SK-N-SH (cell line): ENCODE measurements at regions not wholly inside any gene's neighbourhood (a gene's known extent, or its start where the extent isn't known, plus 50 kb on each side); places are given as distances from the start of the nearest gene placed in this dataset.

Source experiments
- CTCF ChIA-PET: fragments of 300-600, 350-600 bp; formaldehyde crosslinking; extraction: SDS; loops from one replicate; lab custom pipeline; 2021; lab: Yijun Ruan, JAX
- POLR2A ChIA-PET: fragments of 350-600 bp; sonication (Branson Sonifier 250); formaldehyde crosslinking; extraction: SDS; loops from one replicate; lab custom pipeline; 2020; ENCODE audit warnings: antibody characterized with exemption, inconsistent platforms; lab: Yijun Ruan, JAX
- DNase-seq: peaks from one replicate; pipeline ENCODE4 v3.0.0; 2012
- H2AFZ ChIP-seq: fragments of 200-600 bp; sonication (generic); 2 replicates; pipeline ENCODE4 v1.8.1; 2016; ENCODE audit warnings: antibody characterized with exemption, mild to moderate bottlenecking, low read depth
- H3F3A ChIP-seq: fragments of 200-600 bp; sonication (generic); replicated peaks from 2 replicates; pipeline ENCODE3; 2016; ENCODE audit warnings: antibody characterized with exemption, mild to moderate bottlenecking; ENCODE audit not compliant: insufficient read depth
- H3K27ac ChIP-seq, 2 experiments: fragments of 200-500 bp in 1 of 2; fragments of 200-600 bp in 1 of 2; sonication (Bioruptor generic) in 1 of 2; sonication (generic), shearing (Covaris generic) in 1 of 2; 2 replicates each; pipeline versions ENCODE4 v1.5.1 to v1.6.1; 2014 to 2016; ENCODE audit warnings: low read depth in 2 of 2, inconsistent platforms in 1 of 2, low read length in 1 of 2, mild to moderate bottlenecking in 1 of 2, mixed read lengths in 1 of 2
- H3K27me3 ChIP-seq: fragments of 200-600 bp; sonication (generic), shearing (Covaris generic); 2 replicates; pipeline ENCODE4 v1.6.1; 2016; ENCODE audit warnings: mixed run types; ENCODE audit not compliant: insufficient read depth
- H3K36me3 ChIP-seq, 2 experiments: fragments of 200-500 bp in 1 of 2; fragments of 200-600 bp in 1 of 2; sonication (Bioruptor generic) in 1 of 2; sonication (generic) in 1 of 2; replicated peaks in 1 of 2; 2 replicates each; pipeline versions ENCODE3 to v1.5.1; 2014 to 2016; ENCODE audit warnings: low read length in 1 of 2, mild to moderate bottlenecking in 1 of 2; ENCODE audit not compliant: insufficient read depth in 2 of 2, control insufficient read depth in 1 of 2
- H3K4me1 ChIP-seq, 2 experiments: fragments of 200-500 bp in 1 of 2; fragments of 200-600 bp in 1 of 2; sonication (Bioruptor generic) in 1 of 2; sonication (generic), shearing (Covaris generic) in 1 of 2; 2 replicates each; pipeline versions ENCODE4 v1.5.1 to v1.6.1; 2014 to 2016; ENCODE audit warnings: low read depth in 1 of 2, low read length in 1 of 2, mixed run types in 1 of 2; ENCODE audit not compliant: insufficient read depth in 2 of 2, control insufficient read depth in 1 of 2
- H3K4me2 ChIP-seq: fragments of 200-600 bp; sonication (generic), shearing (Covaris generic); 2 replicates; pipeline ENCODE4 v1.6.1; 2017; ENCODE audit warnings: mixed run types
- H3K4me3 ChIP-seq, 2 experiments: fragments of 200-500 bp in 1 of 2; fragments of 200-600 bp in 1 of 2; sonication (Bioruptor generic) in 1 of 2; sonication (generic), shearing (Covaris generic) in 1 of 2; 2 replicates each; pipeline versions ENCODE4 v1.5.1 to v1.8.1; 2014 to 2016; ENCODE audit warnings: low read depth in 2 of 2, inconsistent platforms in 1 of 2, low read length in 1 of 2, mild to moderate bottlenecking in 1 of 2, mixed read lengths in 1 of 2, moderate library complexity in 1 of 2
- H3K79me2 ChIP-seq: fragments of 200-600 bp; sonication (generic); 2 replicates; pipeline ENCODE4 v1.8.1; 2017; ENCODE audit warnings: mild to moderate bottlenecking; ENCODE audit not compliant: insufficient read depth
- H3K9ac ChIP-seq: fragments of 200-600 bp; sonication (generic); 2 replicates; pipeline ENCODE4 v1.6.1; 2017; ENCODE audit warnings: mixed run types
- H3K9me2 ChIP-seq: fragments of 200-600 bp; sonication (generic); 2 replicates; pipeline ENCODE4 v1.6.1; 2017; ENCODE audit warnings: mixed run types
- H3K9me3 ChIP-seq: fragments of 200-600 bp; sonication (generic); 2 replicates; pipeline ENCODE4 v1.6.1; 2017; ENCODE audit warnings: mixed run types, mild to moderate bottlenecking, moderate library complexity
- H4K20me1 ChIP-seq: fragments of 200-600 bp; sonication (generic); 2 replicates; pipeline ENCODE4 v1.6.1; 2017; ENCODE audit warnings: mild to moderate bottlenecking, mixed run types; ENCODE audit not compliant: insufficient read depth
- FOXJ3 ChIP-seq: sonication (generic); formaldehyde crosslinking; IDR thresholded peaks from 2 replicates; pipeline ENCODE4 v1.5.1; 2020; ENCODE audit warnings: mild to moderate bottlenecking, missing genetic modification reagents
- FOXM1 ChIP-seq: IDR thresholded peaks from 2 replicates; pipeline ENCODE4 v1.4.0; 2012; ENCODE audit warnings: low read depth, mild to moderate bottlenecking
- GATA2 ChIP-seq: sonication (generic); formaldehyde crosslinking; IDR thresholded peaks from 2 replicates; pipeline ENCODE4 v1.5.0; 2020; ENCODE audit warnings: mild to moderate bottlenecking, missing genetic modification reagents
- JUND ChIP-seq: IDR thresholded peaks from 2 replicates; pipeline ENCODE4 v1.4.0; 2012
- MEF2A ChIP-seq: IDR thresholded peaks from 2 replicates; pipeline ENCODE4 v1.4.0; 2012; ENCODE audit warnings: low read depth, borderline replicate concordance
- NRF1 ChIP-seq: IDR thresholded peaks from 2 replicates; pipeline ENCODE4 v1.6.1; 2012; ENCODE audit warnings: low read depth, mild to moderate bottlenecking, low read length
- POLR2AphosphoS5 ChIP-seq: IDR thresholded peaks from 2 replicates; pipeline ENCODE4 v1.6.1; 2012; ENCODE audit warnings: low read depth, low read length
- RAD21 ChIP-seq: IDR thresholded peaks from 2 replicates; pipeline ENCODE4 v1.6.1; 2012; ENCODE audit warnings: mild to moderate bottlenecking, low read length
- RXRA ChIP-seq: IDR thresholded peaks from 2 replicates; pipeline ENCODE4 v1.4.0; 2012; ENCODE audit warnings: low read depth, mild to moderate bottlenecking, borderline replicate concordance
- SMC3 ChIP-seq: IDR thresholded peaks from 2 replicates; pipeline ENCODE4 v1.6.1; 2012; ENCODE audit warnings: low read depth, low read length, improper control_type of control experiment
- TCF12 ChIP-seq: IDR thresholded peaks from 2 replicates; pipeline ENCODE4 v1.4.0; 2012
- TEAD4 ChIP-seq: IDR thresholded peaks from 2 replicates; pipeline ENCODE4 v1.4.0; 2012; ENCODE audit warnings: mild to moderate bottlenecking, borderline replicate concordance; ENCODE audit not compliant: insufficient read depth
- YY1 ChIP-seq: IDR thresholded peaks from 2 replicates; pipeline ENCODE4 v1.4.0; 2012; ENCODE audit warnings: low read depth, mild to moderate bottlenecking
- WGBS: methylation state at CpG from one replicate; pipeline ENCODE4 v1.1.6; 2017; ENCODE audit warnings: low lambda C conversion rate; 5-methylcytosine and 5-hydroxymethylcytosine counted together
- TF ChIP-seq, protein P1 (sequence below): fragments of 150-350 bp; IDR thresholded peaks from 2 replicates; pipeline ENCODE4 v1.6.1; 2017; ENCODE audit warnings: antibody characterized with exemption, low read length, low read depth, borderline replicate concordance
- TF ChIP-seq, protein P2 (sequence below): IDR thresholded peaks from 2 replicates; pipeline ENCODE4 v1.4.0; 2012; ENCODE audit warnings: low read depth, borderline replicate concordance
- TF ChIP-seq, protein P3 (sequence below): fragments of 150-350 bp; IDR thresholded peaks from 2 replicates; pipeline ENCODE4 v1.6.1; 2016; ENCODE audit warnings: mild to moderate bottlenecking, low read depth, low read length
- TF ChIP-seq, protein P4 (sequence below): fragments of 200-600 bp; sonication (generic); IDR thresholded peaks from 2 replicates; pipeline ENCODE4 v1.6.1; 2017; ENCODE audit warnings: antibody characterized with exemption, mild to moderate bottlenecking, moderate library complexity

DNA sequence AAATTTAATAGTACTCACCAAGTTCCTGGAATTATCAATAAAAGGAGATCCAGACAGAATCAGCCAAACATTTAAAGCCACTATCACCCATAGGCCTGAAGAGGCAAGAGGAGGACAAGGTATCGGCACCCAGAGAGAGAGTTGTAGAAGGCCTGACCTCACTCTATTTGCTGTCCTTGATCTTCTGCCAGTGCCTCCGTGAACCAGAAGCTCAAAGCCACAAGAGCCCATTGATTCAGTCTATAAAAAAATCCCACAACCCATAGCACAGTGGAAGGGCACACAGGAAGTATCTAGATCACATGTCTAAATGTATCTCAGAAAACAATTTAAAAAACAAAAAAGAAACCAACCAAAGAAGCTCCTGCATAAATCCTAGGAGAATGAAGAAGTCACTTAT lies 68.6 kb upstream of the FAM174B start:
- WGBS = 43% methylated on average over 2 of the region's 2 CpGs
- ChIA-PET POLR2A (no interaction called here), CTCF (interaction anchor here (1.2 kb wide), 1 partner anchor 10 kb away, joined by 5 read pairs; no protein-coding TSS in a partner anchor)
- Histone ChIP-seq H3K27me3 (no peaks in the 10 kb centered on the region), H3K4me1 (no peaks in the 10 kb centered on the region), H3K9me3 (no peaks in the 10 kb centered on the region), H3K4me3 (no peak overlapping the region), H3K27ac (no peak overlapping the region), H3F3A (no peaks in the 10 kb centered on the region), H3K79me2 (no peaks in the 10 kb centered on the region), H2AFZ (no peak overlapping the region), H3K4me2 (no peak overlapping the region), H3K36me3 (no peaks in the 10 kb centered on the region), H3K9me2 (no peaks in the 10 kb centered on the region), H4K20me1 (no peaks in the 10 kb centered on the region), H3K9ac (no peak overlapping the region)
- TF ChIP-seq, protein P1, sequence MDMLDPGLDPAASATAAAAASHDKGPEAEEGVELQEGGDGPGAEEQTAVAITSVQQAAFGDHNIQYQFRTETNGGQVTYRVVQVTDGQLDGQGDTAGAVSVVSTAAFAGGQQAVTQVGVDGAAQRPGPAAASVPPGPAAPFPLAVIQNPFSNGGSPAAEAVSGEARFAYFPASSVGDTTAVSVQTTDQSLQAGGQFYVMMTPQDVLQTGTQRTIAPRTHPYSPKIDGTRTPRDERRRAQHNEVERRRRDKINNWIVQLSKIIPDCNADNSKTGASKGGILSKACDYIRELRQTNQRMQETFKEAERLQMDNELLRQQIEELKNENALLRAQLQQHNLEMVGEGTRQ = no peak
- TF ChIP-seq RAD21 (no peak), FOXM1 (no peak), FOXJ3 (no peak), TCF12 (no peak), MEF2A (no peak), NRF1 (no peak), POLR2AphosphoS5 (no peak), JUND (no peak), TEAD4 (no peak), RXRA (no peak), GATA2 (CRISPR knock-in tag) (no peak), YY1 (no peak), SMC3 (no peak)
- TF ChIP-seq, protein P2, sequence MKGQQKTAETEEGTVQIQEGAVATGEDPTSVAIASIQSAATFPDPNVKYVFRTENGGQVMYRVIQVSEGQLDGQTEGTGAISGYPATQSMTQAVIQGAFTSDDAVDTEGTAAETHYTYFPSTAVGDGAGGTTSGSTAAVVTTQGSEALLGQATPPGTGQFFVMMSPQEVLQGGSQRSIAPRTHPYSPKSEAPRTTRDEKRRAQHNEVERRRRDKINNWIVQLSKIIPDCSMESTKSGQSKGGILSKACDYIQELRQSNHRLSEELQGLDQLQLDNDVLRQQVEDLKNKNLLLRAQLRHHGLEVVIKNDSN = no peak
- TF ChIP-seq, protein P3, sequence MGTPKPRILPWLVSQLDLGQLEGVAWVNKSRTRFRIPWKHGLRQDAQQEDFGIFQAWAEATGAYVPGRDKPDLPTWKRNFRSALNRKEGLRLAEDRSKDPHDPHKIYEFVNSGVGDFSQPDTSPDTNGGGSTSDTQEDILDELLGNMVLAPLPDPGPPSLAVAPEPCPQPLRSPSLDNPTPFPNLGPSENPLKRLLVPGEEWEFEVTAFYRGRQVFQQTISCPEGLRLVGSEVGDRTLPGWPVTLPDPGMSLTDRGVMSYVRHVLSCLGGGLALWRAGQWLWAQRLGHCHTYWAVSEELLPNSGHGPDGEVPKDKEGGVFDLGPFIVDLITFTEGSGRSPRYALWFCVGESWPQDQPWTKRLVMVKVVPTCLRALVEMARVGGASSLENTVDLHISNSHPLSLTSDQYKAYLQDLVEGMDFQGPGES = no peak
- TF ChIP-seq, protein P4, sequence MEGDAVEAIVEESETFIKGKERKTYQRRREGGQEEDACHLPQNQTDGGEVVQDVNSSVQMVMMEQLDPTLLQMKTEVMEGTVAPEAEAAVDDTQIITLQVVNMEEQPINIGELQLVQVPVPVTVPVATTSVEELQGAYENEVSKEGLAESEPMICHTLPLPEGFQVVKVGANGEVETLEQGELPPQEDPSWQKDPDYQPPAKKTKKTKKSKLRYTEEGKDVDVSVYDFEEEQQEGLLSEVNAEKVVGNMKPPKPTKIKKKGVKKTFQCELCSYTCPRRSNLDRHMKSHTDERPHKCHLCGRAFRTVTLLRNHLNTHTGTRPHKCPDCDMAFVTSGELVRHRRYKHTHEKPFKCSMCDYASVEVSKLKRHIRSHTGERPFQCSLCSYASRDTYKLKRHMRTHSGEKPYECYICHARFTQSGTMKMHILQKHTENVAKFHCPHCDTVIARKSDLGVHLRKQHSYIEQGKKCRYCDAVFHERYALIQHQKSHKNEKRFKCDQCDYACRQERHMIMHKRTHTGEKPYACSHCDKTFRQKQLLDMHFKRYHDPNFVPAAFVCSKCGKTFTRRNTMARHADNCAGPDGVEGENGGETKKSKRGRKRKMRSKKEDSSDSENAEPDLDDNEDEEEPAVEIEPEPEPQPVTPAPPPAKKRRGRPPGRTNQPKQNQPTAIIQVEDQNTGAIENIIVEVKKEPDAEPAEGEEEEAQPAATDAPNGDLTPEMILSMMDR = no peak
- no peak for DNase-seq
